Pancreas (tissue), 10 donors: ENCODE measurements at regions not wholly inside any gene's neighbourhood (a gene's known extent, or its start where the extent isn't known, plus 50 kb on each side); places are given as distances from the start of the nearest gene placed in this dataset.

Experiments used
- ATAC-seq, 4 donors: fragments of 200-7000 bp; cut with Tn5 transposase; one replicate each; pipeline versions ENCODE4 v1.8.0 to v1.9.1; 2020; ENCODE audit warnings: mild to moderate bottlenecking in 4 of 4, moderate library complexity in 4 of 4
- DNase-seq, 6 donors: peaks; one replicate each; pipeline ENCODE4 v3.0.0-alpha.2; 2020
- FAIRE-seq: peaks from 2 replicates; lab custom pipeline; 2012; peaks lifted over from hg19 to GRCh38; lab: Jason Lieb, UNC
- H3K27ac ChIP-seq, 4 donors: fragments of 200-600 bp; sonication (generic); 1 replicate in 3 of 4; 2 replicates in 1 of 4; pipeline versions ENCODE4 v1.5.0 to v1.8.0; 2020
- H3K27me3 ChIP-seq, 4 donors: fragments of 200-600 bp; one replicate each; pipeline ENCODE4 v1.8.0; 2021
- H3K36me3 ChIP-seq, 3 donors: fragments of 200-600 bp; sonication (generic) in 1 of 3; one replicate each; pipeline versions ENCODE4 v1.5.0 to v1.8.0; 2020 to 2021
- H3K4me1 ChIP-seq, 3 donors: fragments of 200-600 bp; one replicate each; pipeline ENCODE4 v1.8.0; 2021
- H3K4me3 ChIP-seq, 4 donors: fragments of 200-600 bp; sonication (generic) in 2 of 4; one replicate each; pipeline versions ENCODE4 v1.5.0 to v1.8.0; 2020 to 2021
- H3K9me3 ChIP-seq, 4 donors: fragments of 200-600 bp; one replicate each; pipeline ENCODE4 v1.8.0; 2021
- CTCF ChIP-seq, 4 donors: fragments of 200-600 bp; sonication (generic) in 3 of 4; IDR thresholded peaks; one replicate each; pipeline versions ENCODE4 v1.5.0 to v1.8.0; 2021; ENCODE audit warnings: antibody characterized with exemption in 4 of 4
- whole genome bisulfite sequencing, 2 donors: extraction: QIAGEN DNeasy Blood & Tissue Kit; methylation state at CpG; one replicate each; pipeline ENCODE4 v1.1.7; 2013; 5-methylcytosine and 5-hydroxymethylcytosine counted together
- intact Hi-C, 3 donors: fragments of 100-400 bp; cut with DNase I; formaldehyde crosslinking; loops; one replicate each; pipeline versions ENCODE4 v1.11.1 to v1.14.2; 2022
- donor health status: healthy with polysubstance abuse.
- donor health status: DM: no; HTN: no; CAD: no; lungs with moderate emphysema.
- donor health status: DM: no; HTN: no; CAD: no.
- donor health status: control.
- donor health status: control.
- donor health status: Bipolar disorder and iron deficiency.
- donor health status: DM: yes; HTN: yes; CAD: no.
- donor health status: DM: no; HTN: no; CAD: no.
- donor health status: DM: no; HTN: no; CAD: no.
- donor health status: DM: yes; HTN: yes; CAD: no.

- TF ChIP-seq CTCF (IDR thresholded peaks at IDR 0.05) = no peak
- H3K27me3 ChIP-seq = no peaks in the 10 kb centered on the region
Measured at GRCh38 chr18:28916456-28916855, 739.5 kb upstream of the CDH2 start.

GRCh38 chr18:28905509-28905908 is 728.6 kb upstream of the CDH2 start:
- no peaks in the 10 kb centered on the region for H3K9me3 ChIP-seq
- no peak for TF ChIP-seq CTCF (IDR thresholded peaks at IDR 0.05)
- ATAC-seq = no peak
- no peaks in the 10 kb centered on the region for H3K4me1 ChIP-seq
- H3K27ac ChIP-seq = no peak overlapping the region
- FAIRE-seq = no peak
- 41 to 42% methylated on average over 1 of the region's 1 CpG for WGBS, 2 donors
- no peak for DNase-seq
- H3K4me3 ChIP-seq = no peak overlapping the region
- H3K36me3 ChIP-seq = no peaks in the 10 kb centered on the region
- no peaks in the 10 kb centered on the region for H3K27me3 ChIP-seq
- intact Hi-C loops = no loop called here

More at GRCh38 chr18:28916456-28916855, 739.5 kb upstream of the CDH2 start:
- FAIRE-seq (no peak), DNase-seq (no peak), ATAC-seq (no peak)
- H3K4me1 ChIP-seq = no peaks in the 10 kb centered on the region
- no peaks in the 10 kb centered on the region for H3K36me3 ChIP-seq
- no peak overlapping the region for H3K4me3 ChIP-seq
- intact Hi-C loops = no loop called here
- no peaks in the 10 kb centered on the region for H3K9me3 ChIP-seq
- H3K27ac ChIP-seq = no peak overlapping the region

GRCh38 chr18:28904789-28905364 is 727.9 kb upstream of the CDH2 start:
- ATAC-seq (no peak), FAIRE-seq (no peak), DNase-seq (no peak)
- no peak for TF ChIP-seq CTCF (IDR thresholded peaks at IDR 0.05)
- H3K4me1 ChIP-seq = no peaks in the 10 kb centered on the region
- no peaks in the 10 kb centered on the region for H3K36me3 ChIP-seq
- intact Hi-C loops = no loop called here
- H3K4me3 ChIP-seq = no peak overlapping the region
- no peaks in the 10 kb centered on the region for H3K27me3 ChIP-seq
- no peaks in the 10 kb centered on the region for H3K9me3 ChIP-seq
- no peak overlapping the region for H3K27ac ChIP-seq
- 47 to 56% methylated on average over 1 of the region's 1 CpG for WGBS, 2 donors

GRCh38 chr18:28903306-28903705 is 726.4 kb upstream of the CDH2 start:
- Histone ChIP-seq H3K4me3 (no peak overlapping the region), H3K36me3 (no peaks in the 10 kb centered on the region), H3K9me3 (no peaks in the 10 kb centered on the region), H3K4me1 (no peaks in the 10 kb centered on the region), H3K27ac (no peak overlapping the region), H3K27me3 (no peaks in the 10 kb centered on the region)
- WGBS, 2 donors = 34 to 71% methylated on average over 1 of the region's 1 CpG
- ATAC-seq = no peak
- no peak for TF ChIP-seq CTCF (IDR thresholded peaks at IDR 0.05)
- no peak for FAIRE-seq
- no peak for DNase-seq
- intact Hi-C loops = no loop called here

- FAIRE-seq = no peak
- TF ChIP-seq CTCF (IDR thresholded peaks at IDR 0.05) = no peak
Measured at GRCh38 chr18:28890791-28891190, 713.9 kb upstream of the CDH2 start.

More at GRCh38 chr18:28890791-28891190, 713.9 kb upstream of the CDH2 start:
- Histone ChIP-seq H3K27me3 (no peaks in the 10 kb centered on the region), H3K27ac (no peak overlapping the region), H3K4me1 (no peaks in the 10 kb centered on the region), H3K36me3 (no peaks in the 10 kb centered on the region), H3K4me3 (no peak overlapping the region), H3K9me3 (no peaks in the 10 kb centered on the region)
- DNase-seq = no peak
- no peak for ATAC-seq
- 49 to 50% methylated on average over 3 of the region's 3 CpGs for WGBS, 2 donors
- intact Hi-C loops = no loop called here
